Osteoblast (primary cell): ENCODE measurements at regions not wholly inside any gene's neighbourhood (a gene's known extent, or its start where the extent isn't known, plus 50 kb on each side); places are given as distances from the start of the nearest gene placed in this dataset.
A peak's percentile ranks its signal among the peaks of the same experiment; 100 is the strongest.

ENCODE experiments used
- DNase-seq: peaks from one replicate; pipeline ENCODE4 v3.0.0; 2011; ENCODE audit warnings: low spot score, mixed read lengths; ENCODE audit not compliant: insufficient read length; ENCODE audit errors: missing footprints
- H2AFZ ChIP-seq: 2 replicates; pipeline ENCODE4 v1.6.0; 2011; ENCODE audit warnings: mild to moderate bottlenecking, low read length
- H3K27ac ChIP-seq: 2 replicates; pipeline ENCODE4 v1.5.1; 2011; ENCODE audit warnings: mild to moderate bottlenecking, low read depth, low read length, moderate library complexity
- H3K27me3 ChIP-seq: 2 replicates; pipeline ENCODE4 v1.6.0; 2012; ENCODE audit warnings: mild to moderate bottlenecking, control low read depth, inconsistent platforms, low read length, moderate library complexity; ENCODE audit not compliant: insufficient read depth
- H3K36me3 ChIP-seq: 2 replicates; pipeline ENCODE4 v1.5.1; 2011; ENCODE audit warnings: mild to moderate bottlenecking, low read length, control low read depth, moderate library complexity; ENCODE audit not compliant: insufficient read depth
- H3K4me1 ChIP-seq: 2 replicates; pipeline ENCODE4 v1.5.1; 2011; ENCODE audit warnings: mild to moderate bottlenecking, low read length, control low read depth, moderate library complexity; ENCODE audit not compliant: insufficient read depth
- H3K4me2 ChIP-seq: 2 replicates; pipeline ENCODE4 v1.6.0; 2011; ENCODE audit warnings: mild to moderate bottlenecking, low read length; ENCODE audit not compliant: insufficient read depth
- H3K4me3 ChIP-seq: fragments of 200-600 bp; sonication (generic); 3 replicates; pipeline ENCODE4 v1.5.1; 2012; ENCODE audit warnings: mild to moderate bottlenecking, low read length, inconsistent platforms; ENCODE audit not compliant: insufficient read depth
- H3K79me2 ChIP-seq: 2 replicates; pipeline ENCODE4 v1.6.0; 2012; ENCODE audit warnings: mild to moderate bottlenecking, low read length, control low read depth, inconsistent platforms; ENCODE audit not compliant: insufficient read depth
- H3K9me3 ChIP-seq: 2 replicates; pipeline ENCODE4 v1.5.1; 2011; ENCODE audit warnings: low read depth, low read length, control low read depth
- H4K20me1 ChIP-seq: 2 replicates; pipeline ENCODE4 v1.6.0; 2012; ENCODE audit warnings: mild to moderate bottlenecking, low read length, control low read depth; ENCODE audit not compliant: insufficient read depth
- TF ChIP-seq, protein P1 (sequence below): IDR thresholded peaks from 2 replicates; pipeline ENCODE4 v1.5.1; 2011; ENCODE audit warnings: mild to moderate bottlenecking, low read depth, low read length, moderate library complexity; ENCODE audit errors: extremely low read depth

DNA sequence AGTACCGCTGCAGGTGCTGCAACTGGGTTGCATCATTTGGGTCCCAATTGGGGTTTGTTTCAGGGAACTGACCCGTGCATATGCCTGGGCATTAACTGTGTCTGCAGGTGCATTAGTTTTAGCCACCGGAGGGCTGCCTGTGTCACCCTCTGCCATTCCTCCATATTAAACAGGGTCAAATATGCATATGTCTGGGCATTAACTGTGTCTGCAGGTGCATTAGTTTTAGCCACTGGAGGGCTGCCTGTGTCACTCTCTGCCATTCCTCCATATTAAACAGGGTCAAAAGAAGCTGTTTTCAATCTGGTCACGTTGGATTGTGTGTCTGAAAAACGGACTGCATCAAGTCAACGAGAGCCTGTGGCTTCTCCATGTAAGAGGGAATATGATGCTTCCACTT, 1317.0 kb downstream of the TMEM121 start:
- Histone ChIP-seq H3K27me3 (no peaks in the 10 kb centered on the region), H3K9me3 (no peaks in the 10 kb centered on the region), H3K36me3 (no peaks in the 10 kb centered on the region), H2AFZ (peak overlapping the region; percentile 86), H3K4me2 (peak overlapping the region; percentile 80), H3K4me1 (no peaks in the 10 kb centered on the region), H3K27ac (no peak overlapping the region), H4K20me1 (no peaks in the 10 kb centered on the region), H3K79me2 (no peaks in the 10 kb centered on the region), H3K4me3 (peak overlapping the region; percentile 72)
- DNase-seq, result no peak
- TF ChIP-seq, protein P1, sequence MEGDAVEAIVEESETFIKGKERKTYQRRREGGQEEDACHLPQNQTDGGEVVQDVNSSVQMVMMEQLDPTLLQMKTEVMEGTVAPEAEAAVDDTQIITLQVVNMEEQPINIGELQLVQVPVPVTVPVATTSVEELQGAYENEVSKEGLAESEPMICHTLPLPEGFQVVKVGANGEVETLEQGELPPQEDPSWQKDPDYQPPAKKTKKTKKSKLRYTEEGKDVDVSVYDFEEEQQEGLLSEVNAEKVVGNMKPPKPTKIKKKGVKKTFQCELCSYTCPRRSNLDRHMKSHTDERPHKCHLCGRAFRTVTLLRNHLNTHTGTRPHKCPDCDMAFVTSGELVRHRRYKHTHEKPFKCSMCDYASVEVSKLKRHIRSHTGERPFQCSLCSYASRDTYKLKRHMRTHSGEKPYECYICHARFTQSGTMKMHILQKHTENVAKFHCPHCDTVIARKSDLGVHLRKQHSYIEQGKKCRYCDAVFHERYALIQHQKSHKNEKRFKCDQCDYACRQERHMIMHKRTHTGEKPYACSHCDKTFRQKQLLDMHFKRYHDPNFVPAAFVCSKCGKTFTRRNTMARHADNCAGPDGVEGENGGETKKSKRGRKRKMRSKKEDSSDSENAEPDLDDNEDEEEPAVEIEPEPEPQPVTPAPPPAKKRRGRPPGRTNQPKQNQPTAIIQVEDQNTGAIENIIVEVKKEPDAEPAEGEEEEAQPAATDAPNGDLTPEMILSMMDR, result no peak

DNA sequence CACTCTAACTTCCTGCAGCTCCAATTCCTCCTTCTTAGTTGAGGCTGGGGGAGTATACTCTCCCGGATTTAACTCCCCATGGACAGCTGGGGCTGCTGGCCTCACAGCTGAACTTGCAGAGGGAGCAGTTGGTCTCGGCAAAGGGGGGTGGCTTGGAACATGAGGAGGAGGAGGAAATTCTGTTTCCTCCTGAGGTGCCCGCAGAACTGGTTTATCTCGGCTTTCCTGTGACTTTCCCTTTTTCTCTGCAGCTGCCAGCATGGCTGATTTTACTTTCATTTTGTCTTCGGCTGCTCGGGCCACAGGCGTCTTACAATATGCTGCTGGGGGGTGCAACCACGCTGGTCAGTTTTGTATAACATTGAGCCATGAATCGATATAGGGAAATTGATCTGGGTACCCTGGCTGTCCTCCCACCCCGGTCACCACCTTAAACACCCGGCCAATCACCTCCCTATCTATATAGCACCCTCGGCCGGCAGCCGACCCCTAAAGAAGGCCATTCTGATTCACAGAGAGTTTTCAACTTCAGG, 1317.6 kb downstream of the TMEM121 start:
- H3K27me3 ChIP-seq, result no peaks in the 10 kb centered on the region
- DNase-seq, result peak; percentile 71
- H2AFZ ChIP-seq, result peak overlapping the region; percentile 86
- H3K36me3 ChIP-seq, result no peaks in the 10 kb centered on the region
- TF ChIP-seq, protein P1, result no peak
- no peaks in the 10 kb centered on the region for H4K20me1 ChIP-seq
- H3K27ac ChIP-seq, result peak overlapping the region; percentile 17
- H3K4me3 ChIP-seq, result peak overlapping the region; percentile 72
- no peaks in the 10 kb centered on the region for H3K4me1 ChIP-seq
- no peaks in the 10 kb centered on the region for H3K9me3 ChIP-seq
- H3K79me2 ChIP-seq, result no peaks in the 10 kb centered on the region
- peak overlapping the region; percentile 80 for H3K4me2 ChIP-seq

DNA sequence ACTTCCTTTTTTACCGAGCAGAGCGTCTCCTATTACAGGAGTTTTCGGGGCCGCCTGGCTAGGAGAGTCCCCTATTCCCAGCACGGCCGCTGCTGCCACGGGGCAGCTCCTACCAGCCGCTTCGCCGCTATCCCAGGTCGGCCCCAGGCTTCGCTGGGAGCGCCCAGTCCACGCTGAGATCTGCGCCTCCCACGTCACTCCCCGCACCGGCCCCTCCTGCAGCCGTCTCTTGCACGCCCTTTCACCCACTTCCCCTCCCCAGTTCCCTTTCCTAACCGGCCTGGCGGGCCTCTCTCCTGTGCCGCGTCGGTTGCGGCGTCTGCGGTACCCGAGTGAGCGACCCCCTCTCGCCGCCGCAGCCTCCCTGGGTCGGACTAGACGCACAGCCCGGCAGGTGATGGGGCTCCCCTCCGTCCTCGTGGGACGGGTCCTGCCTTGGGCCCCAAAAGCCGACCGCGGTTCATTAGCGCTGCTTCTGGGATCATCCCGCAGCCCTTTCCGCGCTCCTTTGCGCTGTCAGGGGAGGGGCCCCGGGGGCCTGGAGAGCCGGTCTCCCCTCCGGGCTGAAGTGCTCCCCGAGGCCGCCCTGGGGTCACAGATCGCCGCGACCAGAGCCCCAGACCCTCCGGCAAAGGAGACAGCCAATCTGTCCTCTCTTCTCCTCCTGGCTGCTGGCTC, 1318.4 kb downstream of the TMEM121 start:
- no peaks in the 10 kb centered on the region for H3K79me2 ChIP-seq
- H3K4me1 ChIP-seq, result no peaks in the 10 kb centered on the region
- H3K4me2 ChIP-seq, result peak overlapping the region; percentile 80
- peak overlapping the region; percentile 86 for H2AFZ ChIP-seq
- no peaks in the 10 kb centered on the region for H3K9me3 ChIP-seq
- DNase-seq, result peak; percentile 49
- H3K36me3 ChIP-seq, result no peaks in the 10 kb centered on the region
- peak overlapping the region; percentile 72 for H3K4me3 ChIP-seq
- H3K27me3 ChIP-seq, result no peaks in the 10 kb centered on the region
- TF ChIP-seq, protein P1, result no peak
- H4K20me1 ChIP-seq, result no peaks in the 10 kb centered on the region
- peak overlapping the region; percentile 17 for H3K27ac ChIP-seq

DNA sequence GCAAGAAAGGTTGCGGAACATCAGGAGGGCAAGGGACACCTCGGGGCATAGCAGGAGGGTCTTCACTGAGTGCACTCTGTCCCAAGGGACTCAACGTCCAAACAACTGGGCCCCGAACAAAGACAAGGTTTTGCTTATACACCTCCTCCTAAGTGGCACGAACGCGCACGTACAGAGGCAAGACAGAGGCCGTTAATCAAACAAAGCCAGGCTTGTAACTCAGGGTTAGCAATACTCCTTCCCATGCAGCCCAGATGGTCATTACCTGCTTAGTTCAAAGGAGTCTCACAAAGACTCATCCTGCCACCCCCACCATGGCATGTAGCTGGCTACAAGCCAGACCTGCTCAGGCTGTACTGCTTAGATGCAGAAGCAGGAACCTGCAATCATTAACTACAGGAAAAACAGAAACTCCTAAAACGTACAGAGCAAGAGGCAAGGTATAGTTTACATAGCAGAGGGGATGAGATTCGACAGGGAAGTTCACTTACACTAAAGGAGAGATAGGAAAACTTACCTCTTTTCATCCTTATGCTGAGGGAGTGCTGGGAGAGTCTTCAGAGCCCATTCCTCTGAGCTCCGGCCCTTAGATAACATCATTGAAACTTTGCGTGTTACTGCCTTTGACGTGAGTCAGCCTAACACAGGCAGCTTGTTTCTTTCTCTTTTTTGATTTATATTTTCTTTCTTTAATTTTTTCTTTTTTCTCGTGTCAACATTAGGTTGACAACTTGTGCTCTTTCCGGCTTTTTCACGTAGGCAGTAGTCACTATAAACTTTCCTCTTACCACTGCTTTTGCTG, 1319.1 kb downstream of the TMEM121 start:
- H3K27me3 ChIP-seq, result no peaks in the 10 kb centered on the region
- DNase-seq, result peak; percentile 41
- no peaks in the 10 kb centered on the region for H3K9me3 ChIP-seq
- H3K4me1 ChIP-seq, result no peaks in the 10 kb centered on the region
- TF ChIP-seq, protein P1, result no peak
- H2AFZ ChIP-seq, result no peak overlapping the region
- no peaks in the 10 kb centered on the region for H3K79me2 ChIP-seq
- no peak overlapping the region for H3K27ac ChIP-seq
- no peak overlapping the region for H3K4me2 ChIP-seq
- H3K36me3 ChIP-seq, result no peaks in the 10 kb centered on the region
- no peaks in the 10 kb centered on the region for H4K20me1 ChIP-seq
- H3K4me3 ChIP-seq, result no peak overlapping the region
